ENCODE measurements at regions not wholly inside any gene's neighbourhood (a gene's known extent, or its start where the extent isn't known, plus 50 kb on each side); places are given as distances from the start of the nearest gene placed in this dataset.

DNA sequence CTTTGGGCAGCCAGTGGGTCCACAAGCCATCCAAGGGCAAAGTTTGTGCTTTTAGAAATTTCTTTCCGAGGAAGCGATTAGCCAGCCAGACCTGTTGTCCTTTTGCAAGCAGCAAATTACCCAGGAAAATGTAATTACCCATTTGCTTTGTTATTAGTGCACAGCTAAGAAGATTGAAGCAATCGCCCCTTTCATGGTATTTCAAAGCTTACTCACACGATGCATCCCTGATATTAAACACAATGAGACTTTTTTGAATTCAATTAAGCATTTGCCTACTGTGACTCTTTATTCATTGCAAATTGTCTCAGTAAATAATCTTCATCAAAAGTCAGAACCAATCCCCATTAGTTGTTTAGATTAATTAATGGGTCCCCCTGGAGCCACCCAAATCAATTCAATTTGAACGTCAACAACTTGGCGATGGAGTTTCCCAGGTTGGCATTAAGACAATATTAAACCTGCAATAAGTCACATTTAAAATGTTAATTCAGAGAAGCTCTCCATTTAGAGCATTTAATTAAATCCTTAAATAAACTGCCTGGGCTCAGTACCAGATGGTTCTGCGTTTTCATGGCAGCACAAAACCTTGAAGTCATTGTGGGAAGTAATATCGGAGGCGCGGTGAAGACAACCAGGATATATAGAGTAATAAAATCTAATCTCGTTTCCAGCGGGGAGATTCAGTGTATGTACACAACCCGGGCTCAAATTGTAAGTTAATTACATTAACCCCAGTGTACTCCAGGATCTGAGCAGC lies 366.2 kb upstream of the TNRC6C start:
- DNase-seq (ENCODE audit: low read depth in 2 of 2), result no peak

DNA sequence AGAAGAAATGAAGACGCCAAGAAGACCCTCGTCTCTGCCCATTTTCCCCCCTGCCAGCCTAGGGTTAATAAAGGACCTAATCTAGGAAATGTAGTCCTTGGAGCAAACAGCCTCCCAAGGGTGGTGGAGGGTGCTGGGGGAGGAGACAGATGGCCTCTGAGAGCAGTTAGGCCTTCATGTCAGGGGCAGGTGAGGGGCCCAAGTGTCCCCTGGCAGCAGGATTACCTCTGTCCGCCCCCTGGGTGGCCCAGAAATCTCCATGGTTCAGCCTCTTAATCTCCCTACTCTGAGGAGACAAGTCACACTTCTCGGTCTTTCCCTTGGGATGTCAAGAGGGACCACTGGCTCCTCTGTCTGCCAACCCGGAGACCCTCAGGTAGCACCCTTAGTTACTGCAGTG lies 365.4 kb upstream of the TNRC6C start:
- DNase-seq (ENCODE audit: low read depth in 2 of 2), result no peak

- no peak for DNase-seq (ENCODE audit: low read depth in 2 of 2)
Measured at GRCh38 chr17:77594416-77595209, 363.9 kb upstream of the TNRC6C start.

DNA sequence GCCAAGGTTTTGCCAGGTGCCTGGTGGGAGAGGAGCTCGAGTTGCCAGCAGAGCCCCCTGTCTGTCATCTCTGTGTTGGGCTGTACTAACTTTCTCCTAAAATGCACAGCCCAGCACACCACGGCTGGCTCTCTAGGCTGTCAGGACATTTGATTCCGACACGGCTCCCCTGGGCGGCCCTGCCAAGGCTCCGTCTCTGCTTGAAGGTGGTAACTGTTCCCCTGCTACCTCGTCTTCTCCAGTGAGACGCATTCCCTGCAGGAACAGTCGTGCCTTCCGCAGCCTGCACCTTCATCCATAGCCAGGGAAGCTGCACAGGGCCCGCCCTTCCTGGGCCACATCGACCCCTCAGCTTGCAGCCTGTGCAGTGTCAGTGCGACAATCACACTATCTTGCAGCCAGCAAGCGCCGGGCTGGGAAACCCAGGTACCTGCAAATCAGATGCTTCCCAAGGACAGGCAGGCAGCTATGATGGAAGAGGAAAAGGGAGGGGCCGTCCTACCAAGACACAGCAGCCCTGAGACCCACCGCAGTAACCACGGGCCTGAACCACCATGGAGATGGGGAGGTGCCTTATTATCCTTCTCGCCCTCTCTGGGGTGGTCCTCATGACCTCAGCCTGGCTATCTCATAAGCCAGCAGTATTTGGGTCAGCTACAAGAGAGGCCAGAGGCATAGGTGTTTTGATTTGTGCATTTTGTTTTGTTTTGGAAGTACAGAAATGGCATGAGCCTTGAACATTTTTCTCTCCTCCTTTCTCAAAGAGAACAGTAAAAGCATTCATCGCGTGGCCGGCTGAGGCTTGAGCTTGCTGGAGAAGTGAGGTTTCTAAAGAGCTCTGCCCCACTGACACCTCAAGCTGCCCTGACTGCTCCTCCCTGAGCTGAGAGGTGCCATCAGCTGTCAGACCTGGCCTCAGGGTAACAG lies 361.7 kb upstream of the TNRC6C start:
- DNase-seq (ENCODE audit: low read depth in 2 of 2), result no peak

- DNase-seq (ENCODE audit: low read depth in 2 of 2), result no peak
Measured at GRCh38 chr17:77597418-77598240, 360.9 kb upstream of the TNRC6C start.

DNA sequence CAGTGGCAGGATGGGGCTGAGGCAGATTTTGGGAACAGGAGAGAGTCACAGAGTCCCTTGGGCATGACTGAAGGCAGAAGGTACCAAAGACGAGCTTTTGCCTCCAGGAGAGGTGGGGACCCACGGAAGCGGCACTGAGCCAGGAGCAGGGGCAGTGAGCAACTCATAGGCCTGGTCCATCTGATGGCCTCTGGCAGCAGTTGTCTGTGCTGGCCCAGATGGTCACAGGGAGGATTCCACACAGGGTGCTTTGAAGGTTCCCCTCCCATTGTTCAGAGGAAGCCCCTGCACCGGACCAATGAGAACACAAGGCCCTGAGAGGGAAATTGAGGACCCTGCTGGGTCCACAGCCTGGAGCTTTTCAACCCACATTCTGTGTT lies 360.3 kb upstream of the TNRC6C start:
- no peak for DNase-seq (ENCODE audit: low read depth in 2 of 2)

DNA sequence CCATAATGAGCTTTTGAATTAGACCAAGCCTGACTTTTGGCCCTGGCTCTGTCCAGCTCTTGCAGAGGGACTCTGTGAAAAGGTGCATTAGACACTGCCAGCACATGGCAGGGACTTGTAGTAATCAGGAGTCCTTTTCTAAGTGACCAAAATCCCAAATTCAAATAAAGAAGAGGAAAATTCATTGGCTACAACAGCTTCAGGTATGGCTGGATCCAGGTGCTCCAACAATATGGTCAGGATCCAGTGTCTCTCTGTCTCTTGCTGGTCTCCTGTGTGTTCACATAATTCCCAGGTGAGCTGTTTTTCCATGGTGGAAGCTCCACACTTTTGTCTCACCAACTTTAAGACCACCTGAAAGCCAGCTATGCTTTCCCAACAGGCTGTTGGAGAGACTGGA lies 358.8 kb upstream of the TNRC6C start:
- no peak for DNase-seq (ENCODE audit: low read depth in 2 of 2)

- DNase-seq (ENCODE audit: low read depth in 2 of 2), result no peak
Measured at GRCh38 chr17:77600346-77600745, 358.2 kb upstream of the TNRC6C start.

DNA sequence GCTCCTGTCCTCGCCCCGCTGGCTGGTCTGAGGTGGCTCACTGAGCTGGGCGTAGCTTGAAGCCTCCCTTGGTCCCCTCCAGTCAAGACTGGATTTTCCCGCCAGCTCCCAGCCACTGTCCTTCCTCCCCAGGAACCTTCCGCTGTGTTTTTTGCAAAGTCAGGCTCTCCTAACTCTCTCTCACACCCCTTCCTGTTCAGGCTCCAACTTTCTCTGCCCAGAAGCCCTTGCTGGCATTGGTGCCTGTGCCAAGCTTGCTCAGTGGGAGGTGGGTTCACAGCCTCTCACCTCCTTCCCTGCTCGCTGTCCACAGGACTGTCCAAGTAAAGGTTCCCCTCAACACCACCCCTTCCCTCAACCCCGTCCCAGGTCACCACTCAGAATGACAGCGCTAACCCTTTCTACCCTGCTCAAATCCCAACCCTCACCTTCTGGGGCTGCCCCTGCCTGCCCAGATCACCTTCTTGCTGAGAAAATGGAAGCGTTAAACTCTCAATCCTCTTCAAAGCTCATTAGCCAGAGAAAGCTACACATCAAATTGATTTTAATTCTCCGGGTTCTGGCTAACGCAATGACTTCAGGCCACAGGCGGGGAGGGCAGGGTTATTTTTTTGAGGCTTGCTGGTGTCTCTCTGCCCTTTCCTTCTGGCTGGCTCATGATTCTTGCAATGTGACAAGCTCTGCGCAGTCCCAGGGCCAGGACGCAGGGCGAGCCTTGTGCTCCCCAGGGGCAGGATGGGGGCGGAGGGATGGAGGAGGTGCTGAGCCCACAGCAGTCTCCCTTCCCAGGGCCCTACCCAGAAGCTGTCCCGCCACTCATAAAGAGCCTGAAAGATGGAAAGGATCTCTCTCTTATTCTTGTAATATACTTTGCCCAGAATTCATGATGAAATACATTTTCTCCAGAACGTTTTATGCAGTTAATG lies 357.2 kb upstream of the TNRC6C start:
- DNase-seq (ENCODE audit: low read depth in 2 of 2), result no peak

GRCh38 chr17:77602062-77602746 lies 356.3 kb upstream of the TNRC6C start:
- DNase-seq (ENCODE audit: low read depth in 2 of 2), result no peak

GRCh38 chr17:77602883-77603640 lies 355.4 kb upstream of the TNRC6C start:
- no peak for DNase-seq (ENCODE audit: low read depth in 2 of 2)

DNA sequence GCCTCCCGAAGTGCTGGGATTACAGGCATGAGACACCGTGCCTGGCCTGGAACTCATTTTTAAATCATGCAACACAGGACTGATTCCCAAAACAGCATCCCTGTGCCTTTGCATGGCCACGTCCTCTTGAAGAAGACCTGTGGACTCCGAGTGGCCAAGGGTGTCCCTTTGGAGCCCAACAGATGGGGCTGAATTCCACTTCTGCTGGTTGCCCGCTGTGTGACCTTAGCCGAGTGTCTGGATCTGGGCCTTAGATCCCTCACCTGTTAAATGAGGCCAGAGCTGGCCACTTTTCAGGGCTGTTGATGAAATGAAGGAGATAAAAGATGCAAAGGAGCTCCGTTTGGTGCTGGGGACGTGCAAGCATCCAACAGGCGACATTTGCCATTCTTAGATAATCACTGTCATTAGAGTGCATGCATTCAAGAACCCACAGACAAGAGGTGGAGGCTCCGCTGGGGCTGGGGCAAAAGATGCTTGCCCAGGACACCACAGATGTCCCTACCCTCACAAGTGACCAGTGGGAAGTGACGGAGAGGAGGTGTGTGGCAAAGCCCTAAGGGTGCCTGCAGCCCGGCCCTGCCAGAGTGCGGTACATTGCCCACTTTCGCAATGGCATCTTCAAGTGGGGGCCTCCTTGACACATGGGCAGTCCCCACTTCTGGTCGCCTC lies 354.1 kb upstream of the TNRC6C start:
- DNase-seq (ENCODE audit: low read depth in 2 of 2), result no peak

DNA sequence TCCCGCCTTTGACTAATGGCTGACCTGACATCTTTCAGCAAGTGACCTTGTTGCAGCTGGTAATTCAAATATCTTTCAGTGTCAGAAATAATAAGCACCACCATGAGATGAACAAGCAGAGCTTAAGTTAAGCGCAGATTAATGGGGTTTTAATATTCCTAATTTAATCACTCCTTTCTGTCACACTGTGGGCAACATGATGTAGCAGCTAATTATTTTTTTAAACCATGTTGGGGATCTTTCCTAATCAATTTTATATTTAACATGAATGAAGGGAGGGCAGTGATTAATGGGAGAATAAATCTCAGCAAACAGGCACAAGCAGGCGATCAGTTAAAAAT lies 353.6 kb upstream of the TNRC6C start:
- no peak for DNase-seq (ENCODE audit: low read depth in 2 of 2)

- no peak for DNase-seq (ENCODE audit: low read depth in 2 of 2)
Measured at GRCh38 chr17:77606146-77606864, 352.2 kb upstream of the TNRC6C start.

- DNase-seq (ENCODE audit: low read depth in 2 of 2), result no peak
Measured at GRCh38 chr17:77606865-77607210, 351.7 kb upstream of the TNRC6C start.

GRCh38 chr17:77607606-77608005 lies 350.9 kb upstream of the TNRC6C start:
- no peak for DNase-seq (ENCODE audit: low read depth in 2 of 2)

DNA sequence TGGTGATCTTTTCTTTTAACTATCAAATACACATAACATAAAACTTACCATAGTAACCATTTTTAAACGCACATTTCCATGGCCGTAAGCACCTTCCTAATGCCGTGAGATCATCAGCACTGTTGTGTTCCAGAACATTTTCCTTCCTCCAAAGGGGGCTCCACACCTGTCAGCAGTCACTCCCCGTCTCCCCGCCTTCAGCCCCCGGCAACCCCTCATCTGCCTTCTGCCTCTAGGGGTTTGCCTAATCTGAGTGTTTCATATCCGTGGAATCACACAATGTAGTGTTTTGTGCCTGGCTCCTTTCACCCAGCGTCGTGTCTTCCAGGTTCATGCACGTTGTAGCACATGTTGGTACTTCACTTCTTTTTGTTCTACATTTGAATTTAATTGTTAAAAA lies 350.1 kb upstream of the TNRC6C start:
- DNase-seq (ENCODE audit: low read depth in 2 of 2), result no peak
